ENCODE measurements at regions not wholly inside any gene's neighbourhood (a gene's known extent, or its start where the extent isn't known, plus 50 kb on each side); places are given as distances from the start of the nearest gene placed in this dataset.

GRCh38 chr12:19588951-19589350 is 149.7 kb downstream of the AEBP2 start:
- TF ChIP-seq CTCF (IDR thresholded peaks at IDR 0.05), result no peak
- no peak for TF ChIP-seq POLR2A (IDR thresholded peaks at IDR 0.05)

Data from heart left ventricle (tissue), 13 donors.